ENCODE measurements at regions not wholly inside any gene's neighbourhood (a gene's known extent, or its start where the extent isn't known, plus 50 kb on each side); places are given as distances from the start of the nearest gene placed in this dataset.

DNA sequence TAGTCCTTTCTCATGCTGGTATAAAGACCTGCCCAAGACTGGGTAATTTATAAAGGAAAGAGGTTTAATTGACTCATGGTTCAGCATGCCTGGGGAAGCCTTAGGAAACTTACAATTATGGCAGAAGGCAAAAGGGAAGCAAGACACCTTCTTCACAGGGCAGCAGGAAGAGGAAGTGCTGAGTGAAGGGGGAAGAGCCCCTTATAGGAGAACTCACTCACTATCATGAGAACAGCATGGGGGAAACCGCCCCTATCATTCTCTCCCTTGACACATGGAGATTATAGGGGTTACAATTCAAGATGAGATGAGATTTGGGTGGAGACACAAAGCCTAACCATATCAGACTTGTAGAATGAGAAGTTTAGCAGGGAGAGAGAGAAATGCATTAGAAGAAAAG lies 373.3 kb upstream of the DIAPH2 start:
- no peak for DNase-seq

DNA sequence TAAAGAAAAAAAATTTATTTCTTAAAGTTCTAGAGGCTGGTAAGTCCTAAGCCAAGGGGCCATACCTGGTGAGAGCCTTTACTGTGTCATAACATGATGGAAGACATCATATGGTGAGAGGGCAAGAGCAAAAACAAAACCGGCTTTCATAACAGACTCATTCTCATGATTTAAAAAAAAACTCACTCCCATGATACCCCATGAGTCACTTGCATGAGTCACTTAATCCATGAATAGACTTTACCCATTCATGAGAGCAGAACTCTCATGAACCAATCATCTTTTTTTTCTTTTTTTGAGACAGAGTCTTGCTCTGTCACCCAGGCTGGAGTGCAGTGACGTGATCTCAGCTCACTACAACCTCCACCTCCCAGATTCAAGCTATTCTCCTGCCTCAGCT lies 369.7 kb upstream of the DIAPH2 start:
- DNase-seq = no peak

DNA sequence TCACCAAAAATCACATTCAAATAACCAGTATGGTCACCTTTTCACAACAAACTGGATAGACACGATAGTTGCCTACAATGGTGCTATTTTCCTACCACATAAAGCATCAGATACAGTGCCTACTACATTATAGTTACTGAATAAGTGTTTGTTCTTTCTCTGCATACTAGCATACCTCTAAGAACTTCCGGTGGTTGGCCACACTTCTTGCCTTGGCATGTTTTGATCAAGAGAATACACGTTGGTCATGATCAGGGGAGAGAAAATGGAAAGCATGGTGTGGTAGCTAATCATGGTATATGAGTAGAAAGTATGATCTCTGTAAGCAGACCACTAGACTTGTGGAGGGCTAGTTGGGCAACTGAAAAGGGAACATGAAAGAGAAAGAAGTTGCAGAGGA lies 322.8 kb upstream of the DIAPH2 start:
- DNase-seq = no peak

GRCh38 chrX:96372313-96373046 lies 312.2 kb upstream of the DIAPH2 start:
- DNase-seq = peak; percentile 12

DNA sequence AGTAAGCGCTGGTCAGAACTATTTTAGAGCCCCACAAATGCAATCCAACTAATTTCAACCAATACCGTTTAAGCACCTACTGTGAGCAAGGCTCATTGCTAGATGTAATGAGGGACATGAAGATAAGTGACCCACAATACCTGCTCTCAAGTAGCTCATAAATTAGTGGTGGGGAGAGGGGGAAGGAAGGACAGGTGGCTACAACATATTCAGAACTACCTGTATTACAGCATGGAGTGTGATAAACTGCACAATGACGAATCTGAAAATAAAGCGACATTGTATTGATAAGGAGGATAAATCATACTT lies 311.6 kb upstream of the DIAPH2 start:
- DNase-seq = no peak

DNA sequence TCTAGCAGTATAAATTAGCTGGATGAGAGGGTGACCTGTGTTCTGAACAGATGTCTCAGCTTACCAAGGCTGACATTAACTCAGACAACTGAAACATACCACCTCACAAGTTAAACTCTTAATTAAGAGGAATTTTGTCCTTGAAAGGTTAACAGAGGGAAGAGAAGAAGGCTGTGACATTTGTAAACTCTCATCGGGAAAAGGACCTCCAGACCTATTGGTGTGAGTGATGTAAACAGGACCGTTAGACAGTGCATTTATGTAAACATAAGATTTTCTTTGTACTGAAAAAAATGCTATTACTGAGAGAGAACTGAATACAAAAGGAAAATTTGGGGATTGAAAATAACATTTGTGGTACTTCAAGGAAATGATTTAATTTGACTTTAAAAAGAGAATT lies 308.4 kb upstream of the DIAPH2 start:
- DNase-seq = no peak

- no peak for DNase-seq
These were observed 304.7 kb upstream of the DIAPH2 start for GRCh38 chrX:96379951-96380350.

- no peak for DNase-seq
These were observed 302.6 kb upstream of the DIAPH2 start for GRCh38 chrX:96382018-96382417.

GRCh38 chrX:96383428-96383827 lies 301.2 kb upstream of the DIAPH2 start:
- no peak for DNase-seq

- no peak for DNase-seq
These were observed 298.3 kb upstream of the DIAPH2 start for GRCh38 chrX:96386325-96386724.

- no peak for DNase-seq
These were observed 297.7 kb upstream of the DIAPH2 start for GRCh38 chrX:96386981-96387380.

- DNase-seq = no peak
These were observed 296.8 kb upstream of the DIAPH2 start for GRCh38 chrX:96387801-96388200.

DNA sequence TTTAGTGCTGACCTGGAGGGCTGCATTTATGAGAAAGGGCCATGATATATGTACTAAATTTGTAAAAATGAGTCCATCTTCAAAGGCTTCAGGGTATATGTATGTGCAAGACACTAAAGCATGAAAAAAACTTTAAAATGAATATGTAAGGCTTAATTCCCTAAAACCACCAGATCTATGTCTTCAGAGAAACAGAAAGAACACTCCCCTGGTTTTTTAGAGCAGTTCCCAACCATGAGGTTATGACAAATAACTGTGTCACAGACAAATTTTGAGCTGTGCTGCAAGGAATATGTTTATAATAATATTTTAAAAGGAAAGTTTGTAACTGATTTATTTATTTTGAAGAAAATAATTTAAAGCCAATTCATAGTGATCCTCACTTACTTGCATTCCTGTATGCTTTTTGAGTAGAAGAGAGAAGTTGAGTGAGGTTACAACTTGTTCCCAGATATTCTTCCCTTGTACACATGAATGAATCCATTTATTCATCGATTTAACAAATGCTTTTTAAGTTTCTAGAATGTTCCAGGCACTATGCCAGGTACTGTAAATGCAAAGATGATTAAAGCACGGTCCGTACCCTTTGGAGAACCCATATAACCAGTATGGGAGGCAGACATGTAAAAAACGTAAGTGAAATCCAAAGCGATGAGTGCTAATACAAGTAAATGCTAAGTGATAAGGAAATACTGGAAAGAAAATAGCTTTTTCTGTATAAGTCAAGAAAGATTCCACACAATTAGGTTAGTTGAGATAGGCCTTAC lies 295.2 kb upstream of the DIAPH2 start:
- no peak for DNase-seq

GRCh38 chrX:96394598-96394997 lies 290.0 kb upstream of the DIAPH2 start:
- DNase-seq = no peak

- DNase-seq = no peak
These were observed 281.2 kb upstream of the DIAPH2 start for GRCh38 chrX:96403446-96403845.

- no peak for DNase-seq
These were observed 278.8 kb upstream of the DIAPH2 start for GRCh38 chrX:96405842-96406241.

DNA sequence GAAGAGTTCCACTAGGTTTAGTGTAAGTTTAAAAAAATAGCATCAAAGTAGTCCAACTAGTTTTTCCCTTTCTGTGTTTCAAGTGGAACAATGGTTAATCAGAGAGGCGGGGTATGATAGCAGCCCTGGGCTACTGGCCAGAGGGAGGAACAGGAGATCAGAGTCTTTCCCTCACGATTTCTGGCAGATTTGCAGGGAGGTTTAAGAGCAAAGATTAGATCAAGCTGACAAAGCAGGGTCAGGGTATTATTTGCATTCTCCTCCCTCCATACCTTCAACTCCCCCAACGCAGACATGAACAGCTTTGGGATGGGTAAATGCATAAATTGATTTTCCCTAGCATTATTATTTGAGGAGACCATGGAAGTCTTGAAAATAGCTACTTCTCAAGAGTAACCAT lies 277.6 kb upstream of the DIAPH2 start:
- peak; percentile 10 for DNase-seq

GRCh38 chrX:96407501-96407900 lies 277.1 kb upstream of the DIAPH2 start:
- DNase-seq = no peak

- no peak for DNase-seq
These were observed 276.7 kb upstream of the DIAPH2 start for GRCh38 chrX:96407981-96408380.

- no peak for DNase-seq
These were observed 273.7 kb upstream of the DIAPH2 start for GRCh38 chrX:96410927-96411326.

DNA sequence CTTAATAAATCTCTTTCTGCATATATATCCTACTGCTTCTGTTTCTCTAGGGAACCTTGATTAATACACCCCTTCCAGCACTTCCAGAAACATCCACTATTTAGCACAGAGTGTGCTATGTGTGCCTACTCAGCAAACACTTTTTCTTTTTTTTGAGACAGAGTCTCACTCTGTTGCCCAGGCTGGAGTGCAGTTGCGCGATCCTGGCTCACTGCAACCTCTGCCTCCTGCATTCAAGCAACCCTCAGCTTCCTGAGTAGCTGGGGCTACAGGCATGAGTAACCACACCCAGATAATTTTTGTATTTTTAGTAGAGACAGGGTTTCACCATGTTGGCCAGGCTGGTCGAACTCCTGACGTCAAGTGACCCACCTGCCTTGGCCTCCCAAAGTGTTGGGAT lies 266.9 kb upstream of the DIAPH2 start:
- no peak for DNase-seq

- no peak for DNase-seq
These were observed 260.6 kb upstream of the DIAPH2 start for GRCh38 chrX:96424007-96424406.

DNA sequence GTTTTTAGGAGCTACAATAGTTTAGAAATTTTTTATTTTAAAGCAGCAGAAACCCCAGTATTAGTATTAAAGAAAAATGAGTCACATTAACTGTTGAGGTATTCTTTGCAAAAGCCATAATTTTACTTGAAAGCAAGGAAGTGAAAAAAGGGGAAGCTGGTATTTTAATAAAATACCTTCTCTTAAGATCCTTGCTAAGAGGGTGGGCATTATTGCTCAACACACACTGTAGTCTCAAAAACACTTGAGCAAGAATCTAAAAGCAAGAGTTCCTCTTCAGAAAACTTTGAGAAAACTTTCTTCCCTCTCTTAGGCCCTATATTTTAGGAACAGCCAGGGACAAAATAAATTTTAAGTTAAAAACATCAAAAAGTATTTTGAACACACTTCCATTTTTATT lies 259.4 kb upstream of the DIAPH2 start:
- no peak for DNase-seq

GRCh38 chrX:96430756-96431455 lies 253.7 kb upstream of the DIAPH2 start:
- DNase-seq = no peak

Data from NCI-H2029 (cell line).